ENCODE measurements at regions not wholly inside any gene's neighbourhood (a gene's known extent, or its start where the extent isn't known, plus 50 kb on each side); places are given as distances from the start of the nearest gene placed in this dataset.
"Not testable (repeated sequence)": the region's sequence is repeated elsewhere in the genome, so short reads cannot be mapped to it uniquely, and the experiment has no call there.

DNA sequence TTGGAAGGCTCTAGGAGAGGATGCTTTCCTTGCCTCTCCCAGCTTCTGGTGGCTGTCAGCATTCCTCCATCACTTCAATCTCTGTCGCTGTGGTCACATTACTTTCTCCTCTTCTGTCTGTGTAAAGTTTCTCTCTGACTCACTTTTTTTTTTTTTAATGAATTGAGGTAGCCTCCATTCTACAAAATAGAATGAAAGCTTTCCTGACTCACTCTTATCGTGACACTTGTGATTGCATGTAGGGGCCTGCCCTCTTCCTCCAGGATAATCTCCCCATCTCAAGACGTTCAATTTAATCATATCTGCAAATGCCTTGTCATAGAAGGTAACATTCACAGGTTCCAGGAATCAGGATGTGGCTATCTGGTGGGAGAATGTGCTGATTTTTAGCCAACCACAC, 153.5 kb upstream of the HMGA2 start:
- H3K27me3 ChIP-seq, result no peaks in the 10 kb centered on the region
- H3K36me3 ChIP-seq, result no peaks in the 10 kb centered on the region
- no peak overlapping the region for H3K4me3 ChIP-seq
- TF ChIP-seq CTCF (IDR thresholded peaks at IDR 0.05), result no peak
- TF ChIP-seq POLR2AphosphoS5 (IDR thresholded peaks at IDR 0.05), result no peak
- no peak for TF ChIP-seq POLR2A (IDR thresholded peaks at IDR 0.05)
- TF ChIP-seq EP300 (IDR thresholded peaks at IDR 0.05), result no peak
- DNase-seq, result no peak
- WGBS, 2 donors, result 86 to 88% methylated on average over 3 of the region's 3 CpGs
- no peak overlapping the region for H3K27ac ChIP-seq
- intact Hi-C loops (cut with DNase I), result no loop called here
- no peaks in the 10 kb centered on the region for H3K9me3 ChIP-seq
- peaks cover 0 to 5% (median 0%) of the 10 kb centered on the region in 4 donors for H3K4me1 ChIP-seq

- intact Hi-C loops (cut with DNase I), result no loop called here
- no peak for TF ChIP-seq EP300 (IDR thresholded peaks at IDR 0.05)
- no peak for TF ChIP-seq POLR2AphosphoS5 (IDR thresholded peaks at IDR 0.05)
- TF ChIP-seq CTCF (IDR thresholded peaks at IDR 0.05), result no peak
- no peak for TF ChIP-seq POLR2A (IDR thresholded peaks at IDR 0.05)
Measured at GRCh38 chr12:65672441-65672840, 151.8 kb upstream of the HMGA2 start.

DNA sequence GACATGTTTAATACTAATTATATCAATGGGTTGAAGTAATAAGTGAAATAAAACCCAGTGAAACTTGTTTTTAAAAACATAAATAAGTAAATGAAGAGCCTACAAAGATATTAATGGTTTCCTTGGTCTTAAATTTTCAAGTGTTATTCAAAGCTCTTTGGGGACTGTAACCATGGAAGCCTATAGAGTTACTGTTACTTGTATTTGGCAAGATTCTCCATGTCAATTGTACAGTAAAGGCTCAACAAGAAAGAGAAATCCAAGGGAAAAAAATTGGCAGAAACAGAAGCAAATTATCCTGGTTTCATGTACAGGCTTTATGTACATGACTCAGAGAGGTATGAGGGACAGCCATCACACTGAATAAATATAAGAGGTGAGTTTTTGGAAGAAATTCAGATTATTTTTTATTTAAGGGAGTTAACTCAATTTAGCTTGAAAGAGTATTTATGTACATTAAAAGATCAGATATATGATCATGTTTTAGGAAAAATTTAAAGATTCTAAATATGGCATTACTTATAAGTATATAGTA, 151.1 kb upstream of the HMGA2 start:
- Histone ChIP-seq H3K36me3 (no peaks in the 10 kb centered on the region), H3K27me3 (no peaks in the 10 kb centered on the region), H3K9me3 (no peaks in the 10 kb centered on the region), H3K27ac (no peak overlapping the region), H3K4me3 (no peak overlapping the region), H3K4me1 (peaks cover 0 to 5% (median 0%) of the 10 kb centered on the region in 4 donors)
- intact Hi-C loops (cut with DNase I), result no loop called here
- no peak for DNase-seq
- TF ChIP-seq EP300 (IDR thresholded peaks at IDR 0.05) (no peak), POLR2AphosphoS5 (IDR thresholded peaks at IDR 0.05) (no peak), POLR2A (IDR thresholded peaks at IDR 0.05) (no peak), CTCF (IDR thresholded peaks at IDR 0.05) (no peak)

More at GRCh38 chr12:65672441-65672840, 151.8 kb upstream of the HMGA2 start:
- Histone ChIP-seq H3K4me3 (no peak overlapping the region), H3K4me1 (peaks cover 0 to 5% (median 0%) of the 10 kb centered on the region in 4 donors), H3K27me3 (no peaks in the 10 kb centered on the region), H3K27ac (no peak overlapping the region), H3K36me3 (no peaks in the 10 kb centered on the region), H3K9me3 (no peaks in the 10 kb centered on the region)
- WGBS, 2 donors, result 86 to 89% methylated on average over 4 of the region's 4 CpGs
- no peak for DNase-seq

DNA sequence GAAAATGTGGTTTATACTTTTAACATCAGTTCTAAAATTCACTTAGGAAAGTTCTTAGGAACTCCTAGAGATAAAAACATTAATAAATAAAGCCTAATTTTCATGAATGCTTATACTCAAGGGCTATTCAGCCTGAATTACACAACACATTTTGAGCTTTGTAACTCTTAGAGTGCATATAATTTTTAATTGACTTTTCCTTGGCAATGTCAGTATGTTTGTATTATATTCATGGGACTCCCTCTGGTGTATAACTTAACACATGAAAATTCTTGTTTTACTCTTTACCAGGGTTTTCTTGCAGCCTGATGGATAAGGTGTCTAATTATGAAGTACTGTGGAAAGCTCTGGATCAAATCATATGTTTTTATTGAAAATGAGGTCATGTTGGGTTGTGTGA, 150.6 kb upstream of the HMGA2 start:
- Histone ChIP-seq H3K4me3 (no peak overlapping the region), H3K27me3 (no peaks in the 10 kb centered on the region), H3K4me1 (peaks cover 0 to 5% (median 0%) of the 10 kb centered on the region in 4 donors), H3K36me3 (no peaks in the 10 kb centered on the region), H3K9me3 (no peaks in the 10 kb centered on the region), H3K27ac (no peak overlapping the region)
- no peak for DNase-seq
- no peak for TF ChIP-seq POLR2AphosphoS5 (IDR thresholded peaks at IDR 0.05)
- intact Hi-C loops (cut with DNase I), result no loop called here

DNA sequence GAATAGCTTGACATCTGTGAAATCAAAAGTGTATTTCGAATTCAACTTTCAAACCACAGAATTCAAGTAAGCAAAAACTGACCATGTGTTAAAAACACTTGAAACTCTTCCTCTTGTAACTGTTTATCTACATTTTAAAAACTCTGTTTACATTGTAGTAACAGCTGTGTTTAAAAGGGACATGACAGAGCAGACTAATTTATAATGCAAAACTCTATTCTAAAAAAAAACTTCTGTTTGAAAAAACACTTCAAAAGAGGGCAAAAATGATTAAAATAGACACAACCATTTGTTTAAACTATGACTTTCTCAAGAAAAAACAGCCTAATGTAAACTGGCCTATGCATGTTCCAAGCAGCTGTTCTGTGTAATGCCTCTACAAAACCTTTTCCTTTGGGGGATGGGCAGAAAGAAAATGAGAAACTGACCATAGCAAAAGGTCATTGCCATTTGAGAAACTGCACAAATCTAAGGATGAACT, 149.1 kb upstream of the HMGA2 start:
- 60 to 61% methylated on average over 1 of the region's 1 CpG for WGBS, 2 donors
- Histone ChIP-seq H3K4me1 (peaks cover 0 to 5% (median 0%) of the 10 kb centered on the region in 4 donors), H3K4me3 (no peak overlapping the region), H3K36me3 (no peaks in the 10 kb centered on the region), H3K27me3 (no peaks in the 10 kb centered on the region), H3K9me3 (no peaks in the 10 kb centered on the region), H3K27ac (no peak overlapping the region)
- TF ChIP-seq EP300 (IDR thresholded peaks at IDR 0.05) (no peak), CTCF (IDR thresholded peaks at IDR 0.05) (no peak), POLR2AphosphoS5 (IDR thresholded peaks at IDR 0.05) (no peak), POLR2A (IDR thresholded peaks at IDR 0.05) (no peak)
- no peak for DNase-seq
- intact Hi-C loops (cut with DNase I), result no loop called here

DNA sequence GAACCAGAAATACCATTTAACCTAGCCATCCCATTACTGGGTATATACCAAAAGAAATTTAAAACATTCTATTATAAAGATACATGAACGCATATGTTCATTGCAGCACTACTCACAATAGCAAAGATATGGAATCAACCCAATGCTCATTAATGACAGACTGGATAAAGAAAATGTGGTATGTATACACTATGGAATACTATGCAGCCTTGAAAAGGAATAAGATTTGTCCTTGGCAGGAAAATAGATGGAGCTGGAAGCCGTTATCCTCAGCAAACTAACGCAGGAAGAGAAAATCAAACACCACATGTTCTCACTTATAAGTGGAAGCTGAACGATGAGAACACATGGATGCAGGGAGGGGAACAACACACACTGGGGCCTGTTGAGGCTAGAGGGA, 146.1 kb upstream of the HMGA2 start:
- DNase-seq, result not testable (repeated sequence)

More for the DNA sequence above, 146.1 kb upstream of the HMGA2 start:
- WGBS, 2 donors, result 94 to 96% methylated on average over 4 of the region's 4 CpGs
- H3K9me3 ChIP-seq; H3K4me1 ChIP-seq; H3K4me3 ChIP-seq; H3K27ac ChIP-seq; intact Hi-C loops (cut with DNase I); H3K36me3 ChIP-seq; H3K27me3 ChIP-seq: not testable (repeated sequence)

Data from sigmoid colon (tissue), 6 donors.